ENCODE measurements at regions not wholly inside any gene's neighbourhood (a gene's known extent, or its start where the extent isn't known, plus 50 kb on each side); places are given as distances from the start of the nearest gene placed in this dataset.

- no peak for TF ChIP-seq FOS (IDR thresholded peaks at IDR 0.05; ENCODE audit: borderline replicate concordance, extremely low read depth, insufficient read length)
- TF ChIP-seq CEBPZ (IDR thresholded peaks at IDR 0.05; ENCODE audit: low read depth, low read length) = no peak
- no peak for TF ChIP-seq FOXM1 (IDR thresholded peaks at IDR 0.05; ENCODE audit: low read depth, low read length)
Measured at GRCh38 chr13:58804832-58805231, 1173.3 kb downstream of the PCDH17 start (continued).

- DNase-seq (ENCODE audit: low read depth, low spot score) = no peak
- ChIA-PET RAD21 (ENCODE audit: unreplicated experiment) (no interaction called here), POLR2A (interaction anchor here (0.7 kb wide), 1 partner anchor 113 kb away, joined by 5 read pairs; no protein-coding TSS in a partner anchor), CTCF (no interaction called here), SMC1A (ENCODE audit: uncharacterized antibody, unreplicated experiment) (interaction anchor here (1.3 kb wide), 1 partner anchor 12 kb away, joined by 3 read pairs; no protein-coding TSS in a partner anchor)
- Histone ChIP-seq H3K4me3 (no peak overlapping the region), H3K79me2 (ENCODE audit: control insufficient read depth, insufficient read depth, low read length) (no peaks in the 10 kb centered on the region), H3K27me3 (replicated peaks in 1 of 2; ENCODE audit: control insufficient read depth in 2 of 2, insufficient read depth in 2 of 2, low read length in 1 of 2) (no peaks in the 10 kb centered on the region), H3K27ac (ENCODE audit: control insufficient read depth, insufficient read depth) (no peak overlapping the region), H4K20me1 (ENCODE audit: control insufficient read depth, insufficient read depth) (no peaks in the 10 kb centered on the region), H3K9me3 (replicated peaks; ENCODE audit: control insufficient read depth, insufficient read depth, low read length) (no peaks in the 10 kb centered on the region), H2AFZ (ENCODE audit: control insufficient read depth, low read depth, low read length) (no peak overlapping the region), H3K9ac (ENCODE audit: control insufficient read depth, insufficient read depth, low read length) (no peak overlapping the region), H3K36me3 (ENCODE audit: control insufficient read depth in 2 of 2, insufficient read depth in 2 of 2, low read length in 1 of 2) (no peaks in the 10 kb centered on the region), H3K4me1 (ENCODE audit: control insufficient read depth, insufficient read depth, low read length) (no peaks in the 10 kb centered on the region), H3K4me2 (ENCODE audit: control insufficient read depth, insufficient read depth) (no peak overlapping the region)
- FAIRE-seq = no peak
- intact Hi-C loops (cut with micrococcal nuclease; ENCODE audit: unreplicated experiment) (no loop called here), in situ Hi-C loops (cut with MboI) (no loop called here)
- ATAC-seq = no peak
- no TSS peak for BruUV-seq (replicated peaks)
- 0% methylated on average over 2 of the region's 2 CpGs for WGBS (ENCODE audit: insufficient coverage, insufficient replicate concordance, low lambda C conversion rate, missing lambda C conversion rate)
- TF ChIP-seq ZNF687 (IDR thresholded peaks at IDR 0.05) (no peak), RAD21 (IDR thresholded peaks at IDR 0.05; ENCODE audit: insufficient read depth, low read depth, low read length) (no peak), RB1 (IDR thresholded peaks at IDR 0.05; ENCODE audit: borderline replicate concordance) (no peak), IRF3 (IDR thresholded peaks at IDR 0.05) (no peak), HSF1 (IDR thresholded peaks at IDR 0.05; ENCODE audit: low read depth, low read length) (no peak), ZSCAN29 (IDR thresholded peaks at IDR 0.05) (no peak), FOS (IDR thresholded peaks at IDR 0.05; ENCODE audit: borderline replicate concordance, extremely low read depth, insufficient read length) (no peak), USF1 (IDR thresholded peaks at IDR 0.05; ENCODE audit: borderline replicate concordance, extremely low read length, insufficient read depth, low read depth, low read length) (no peak), RAD51 (IDR thresholded peaks at IDR 0.05) (no peak)
Measured at GRCh38 chr13:58806401-58806800, 1174.9 kb downstream of the PCDH17 start.
